NCI-H1105 treated with DMSO at 0.1 percent for 48 hours (cell line): ENCODE measurements at regions not wholly inside any gene's neighbourhood (a gene's known extent, or its start where the extent isn't known, plus 50 kb on each side); places are given as distances from the start of the nearest gene placed in this dataset.

Experiments used
- DNase-seq: peaks from one replicate; lab custom pipeline; 2025; lab: John Stamatoyannopoulos, UW

GRCh38 chr6:113411011-113411410 lies 446.1 kb upstream of the MARCKS start:
- no peak for DNase-seq

- DNase-seq, result peak; percentile 19
Measured at GRCh38 chr6:113412589-113413357, 444.4 kb upstream of the MARCKS start.

GRCh38 chr6:113414511-113414910 lies 442.6 kb upstream of the MARCKS start:
- peak; percentile 27 for DNase-seq

GRCh38 chr6:113416170-113416569 lies 441.0 kb upstream of the MARCKS start:
- DNase-seq, result no peak

- DNase-seq, result no peak
Measured at GRCh38 chr6:113420290-113420689, 436.9 kb upstream of the MARCKS start.

GRCh38 chr6:113421997-113422396 lies 435.1 kb upstream of the MARCKS start:
- no peak for DNase-seq

- no peak for DNase-seq
Measured at GRCh38 chr6:113423956-113424355, 433.2 kb upstream of the MARCKS start.

GRCh38 chr6:113425977-113426660 lies 431.0 kb upstream of the MARCKS start:
- DNase-seq, result no peak

- DNase-seq, result no peak
Measured at GRCh38 chr6:113427617-113428016, 429.5 kb upstream of the MARCKS start.

- DNase-seq, result no peak
Measured at GRCh38 chr6:113428702-113429101, 428.4 kb upstream of the MARCKS start.

- DNase-seq, result no peak
Measured at GRCh38 chr6:113432521-113433334, 424.4 kb upstream of the MARCKS start.

- DNase-seq, result no peak
Measured at GRCh38 chr6:113433335-113433991, 423.7 kb upstream of the MARCKS start.

- DNase-seq, result no peak
Measured at GRCh38 chr6:113434641-113435040, 422.5 kb upstream of the MARCKS start.

GRCh38 chr6:113437566-113437965 lies 419.6 kb upstream of the MARCKS start:
- no peak for DNase-seq

GRCh38 chr6:113439866-113440265 lies 417.3 kb upstream of the MARCKS start:
- no peak for DNase-seq

GRCh38 chr6:113442040-113442439 lies 415.1 kb upstream of the MARCKS start:
- DNase-seq, result peak; percentile 13

GRCh38 chr6:113445201-113445600 lies 411.9 kb upstream of the MARCKS start:
- no peak for DNase-seq

- no peak for DNase-seq
Measured at GRCh38 chr6:113447088-113447831, 409.9 kb upstream of the MARCKS start.

- no peak for DNase-seq
Measured at GRCh38 chr6:113449051-113449450, 408.1 kb upstream of the MARCKS start.

- no peak for DNase-seq
Measured at GRCh38 chr6:113450061-113450465, 407.1 kb upstream of the MARCKS start.

GRCh38 chr6:113451049-113451448 lies 406.1 kb upstream of the MARCKS start:
- DNase-seq, result no peak
